Breast epithelium (tissue), 3 donors: ENCODE measurements at regions not wholly inside any gene's neighbourhood (a gene's known extent, or its start where the extent isn't known, plus 50 kb on each side); places are given as distances from the start of the nearest gene placed in this dataset.

Source experiments
- POLR2A ChIP-seq: fragments of 450-650 bp; IDR thresholded peaks from one replicate; pipeline ENCODE4 v1.6.1; 2016; ENCODE audit warnings: antibody characterized with exemption, mild to moderate bottlenecking, moderate library complexity
- POLR2AphosphoS5 ChIP-seq, 3 donors: sonication (generic); formaldehyde crosslinking; IDR thresholded peaks; one replicate each; pipeline ENCODE4 v1.6.1; 2017; ENCODE audit warnings: antibody characterized with exemption in 3 of 3
- TF ChIP-seq, protein P1 (sequence below), 3 donors: fragments of 450-650 bp; IDR thresholded peaks; one replicate each; pipeline ENCODE4 v1.5.1; 2016 to 2017; ENCODE audit warnings: antibody characterized with exemption in 3 of 3, mild to moderate bottlenecking in 3 of 3, moderate library complexity in 3 of 3

DNA sequence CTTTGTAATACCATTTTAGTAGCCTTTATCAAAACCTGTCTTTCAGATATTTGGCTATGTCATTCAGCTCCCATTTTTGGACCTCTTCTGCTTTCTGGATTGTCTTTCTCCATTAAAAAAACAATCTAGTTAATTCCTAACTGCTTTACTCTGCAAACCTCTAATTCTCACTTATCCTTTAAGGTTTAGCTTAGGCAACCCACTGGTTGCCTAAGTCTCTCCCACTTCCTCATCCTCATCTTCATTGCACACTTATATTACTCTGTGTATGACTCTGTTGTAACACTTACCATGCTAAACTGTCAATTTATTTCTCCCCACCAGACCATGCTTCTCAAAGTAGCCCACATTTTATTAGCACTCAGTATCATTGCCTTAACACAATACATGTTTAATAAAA, 205.0 kb upstream of the DMRTA1 start:
- TF ChIP-seq, protein P1, sequence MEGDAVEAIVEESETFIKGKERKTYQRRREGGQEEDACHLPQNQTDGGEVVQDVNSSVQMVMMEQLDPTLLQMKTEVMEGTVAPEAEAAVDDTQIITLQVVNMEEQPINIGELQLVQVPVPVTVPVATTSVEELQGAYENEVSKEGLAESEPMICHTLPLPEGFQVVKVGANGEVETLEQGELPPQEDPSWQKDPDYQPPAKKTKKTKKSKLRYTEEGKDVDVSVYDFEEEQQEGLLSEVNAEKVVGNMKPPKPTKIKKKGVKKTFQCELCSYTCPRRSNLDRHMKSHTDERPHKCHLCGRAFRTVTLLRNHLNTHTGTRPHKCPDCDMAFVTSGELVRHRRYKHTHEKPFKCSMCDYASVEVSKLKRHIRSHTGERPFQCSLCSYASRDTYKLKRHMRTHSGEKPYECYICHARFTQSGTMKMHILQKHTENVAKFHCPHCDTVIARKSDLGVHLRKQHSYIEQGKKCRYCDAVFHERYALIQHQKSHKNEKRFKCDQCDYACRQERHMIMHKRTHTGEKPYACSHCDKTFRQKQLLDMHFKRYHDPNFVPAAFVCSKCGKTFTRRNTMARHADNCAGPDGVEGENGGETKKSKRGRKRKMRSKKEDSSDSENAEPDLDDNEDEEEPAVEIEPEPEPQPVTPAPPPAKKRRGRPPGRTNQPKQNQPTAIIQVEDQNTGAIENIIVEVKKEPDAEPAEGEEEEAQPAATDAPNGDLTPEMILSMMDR (IDR thresholded peaks at IDR 0.05): no peak
- no peak for TF ChIP-seq POLR2AphosphoS5 (IDR thresholded peaks at IDR 0.05)
- no peak for TF ChIP-seq POLR2A
